CD4-positive, CD25-positive, alpha-beta regulatory T cell (primary cell): ENCODE measurements at regions not wholly inside any gene's neighbourhood (a gene's known extent, or its start where the extent isn't known, plus 50 kb on each side); places are given as distances from the start of the nearest gene placed in this dataset.

Source experiments
- ATAC-seq, 2 donors: fragments of 150-1000 bp; cut with Tn5 transposase; one replicate each; pipeline ENCODE4 v1.10.0; 2021; ENCODE audit warnings: low read depth in 2 of 2, moderate number of reproducible peaks in 2 of 2, moderate library complexity in 1 of 2
- DNase-seq, 3 donors: peaks; one replicate each; pipeline versions ENCODE4 v3.0.0 to v3.0.0-alpha.2; 2012 to 2022; ENCODE audit warnings: mixed read lengths in 1 of 3
- H3K27ac ChIP-seq: one replicate; pipeline ENCODE4 v1.7.0; 2013; ENCODE audit warnings: mild to moderate bottlenecking, low read length; ENCODE audit not compliant: insufficient read depth, poor library complexity, severe bottlenecking
- H3K27me3 ChIP-seq: one replicate; pipeline ENCODE4 v1.7.0; 2013; ENCODE audit warnings: low read length; ENCODE audit not compliant: control insufficient read depth, insufficient read depth
- H3K36me3 ChIP-seq: one replicate; pipeline ENCODE4 v1.7.0; 2013; ENCODE audit warnings: mild to moderate bottlenecking, low read length, moderate library complexity; ENCODE audit not compliant: control insufficient read depth, insufficient read depth
- H3K4me1 ChIP-seq: 2 replicates; pipeline ENCODE4 v1.7.0; 2013; ENCODE audit warnings: mild to moderate bottlenecking, low read length; ENCODE audit not compliant: insufficient read depth, control insufficient read depth, poor library complexity, severe bottlenecking
- H3K4me3 ChIP-seq: one replicate; pipeline ENCODE4 v1.7.0; 2013; ENCODE audit warnings: low read depth, mild to moderate bottlenecking, low read length, moderate library complexity
- H3K9me3 ChIP-seq, 2 experiments: 1 replicate in 1 of 2; 2 replicates in 1 of 2; pipeline ENCODE4 v1.7.0; 2013; ENCODE audit warnings: low read length in 2 of 2, mild to moderate bottlenecking in 1 of 2, moderate library complexity in 1 of 2; ENCODE audit not compliant: control insufficient read depth in 2 of 2
- H3K27ac Mint-ChIP-seq, 3 donors: one replicate each; pipeline ENCODE4 v1.8.0; 2020 to 2022; ENCODE audit warnings: mild to moderate bottlenecking in 3 of 3, mixed read lengths in 3 of 3, moderate library complexity in 2 of 3
- H3K27me3 Mint-ChIP-seq: one replicate; pipeline ENCODE4 v1.8.0; 2022; ENCODE audit warnings: mild to moderate bottlenecking, mixed read lengths
- H3K36me3 Mint-ChIP-seq: one replicate; pipeline ENCODE4 v1.8.0; 2020; ENCODE audit warnings: mixed read lengths
- H3K4me1 Mint-ChIP-seq, 4 donors: one replicate each; pipeline ENCODE4 v1.8.0; 2020 to 2022; ENCODE audit warnings: mixed read lengths in 4 of 4, mild to moderate bottlenecking in 1 of 4
- H3K4me3 Mint-ChIP-seq, 4 donors: one replicate each; pipeline ENCODE4 v1.8.0; 2020 to 2022; ENCODE audit warnings: mild to moderate bottlenecking in 4 of 4, mixed read lengths in 4 of 4, moderate library complexity in 3 of 4
- H3K9me3 Mint-ChIP-seq, 7 donors: one replicate each; pipeline ENCODE4 v1.8.0; 2020 to 2022; ENCODE audit warnings: mixed read lengths in 7 of 7, mild to moderate bottlenecking in 3 of 7, moderate library complexity in 2 of 7

- Histone ChIP-seq H3K27ac (no peak overlapping the region), H3K36me3 (no peaks in the 10 kb centered on the region), H3K4me1 (no peaks in the 10 kb centered on the region), H3K27me3 (peaks cover 3% of the 10 kb centered on the region), H3K9me3 (no peaks in the 10 kb centered on the region), H3K4me3 (no peak overlapping the region)
- peaks cover 7% of the 10 kb centered on the region for H3K27me3 Mint-ChIP-seq
- H3K36me3 Mint-ChIP-seq: no peaks in the 10 kb centered on the region
- DNase-seq (no peak), ATAC-seq (no peak)
- peak overlapping the region in 1 of 4 donors; percentile 53 for H3K4me3 Mint-ChIP-seq
- no peak overlapping the region for H3K27ac Mint-ChIP-seq
- H3K9me3 Mint-ChIP-seq: peaks cover 0 to 6% (median 2%) of the 10 kb centered on the region in 7 donors
- H3K4me1 Mint-ChIP-seq: no peaks in the 10 kb centered on the region
These were observed 387.8 kb downstream of the FLRT2 start for GRCh38 chr14:85917716-85918115.

GRCh38 chr14:85915711-85916110, 385.8 kb downstream of the FLRT2 start:
- ATAC-seq (no peak), DNase-seq (no peak)
- no peak overlapping the region for H3K27ac ChIP-seq
- H3K36me3 ChIP-seq: no peaks in the 10 kb centered on the region
- Mint-ChIP-seq H3K27me3 (peaks cover 7% of the 10 kb centered on the region), H3K4me3 (no peak overlapping the region), H3K4me1 (no peaks in the 10 kb centered on the region), H3K36me3 (no peaks in the 10 kb centered on the region), H3K9me3 (peaks cover 0 to 6% (median 2%) of the 10 kb centered on the region in 7 donors), H3K27ac (no peak overlapping the region)
- H3K9me3 ChIP-seq: no peaks in the 10 kb centered on the region
- no peaks in the 10 kb centered on the region for H3K4me1 ChIP-seq
- H3K27me3 ChIP-seq: peaks cover 3% of the 10 kb centered on the region
- no peak overlapping the region for H3K4me3 ChIP-seq

GRCh38 chr14:85912141-85912540, 382.2 kb downstream of the FLRT2 start:
- Histone ChIP-seq H3K9me3 (no peaks in the 10 kb centered on the region), H3K27ac (no peak overlapping the region), H3K27me3 (peaks cover 3% of the 10 kb centered on the region), H3K4me3 (no peak overlapping the region), H3K4me1 (no peaks in the 10 kb centered on the region), H3K36me3 (no peaks in the 10 kb centered on the region)
- Mint-ChIP-seq H3K36me3 (no peaks in the 10 kb centered on the region), H3K9me3 (peaks cover 0 to 7% (median 1%) of the 10 kb centered on the region in 7 donors), H3K4me3 (no peak overlapping the region), H3K27ac (no peak overlapping the region), H3K27me3 (no peaks in the 10 kb centered on the region), H3K4me1 (peaks cover 0 to 4% (median 0%) of the 10 kb centered on the region in 4 donors)
- DNase-seq: no peak
- ATAC-seq: no peak

DNA sequence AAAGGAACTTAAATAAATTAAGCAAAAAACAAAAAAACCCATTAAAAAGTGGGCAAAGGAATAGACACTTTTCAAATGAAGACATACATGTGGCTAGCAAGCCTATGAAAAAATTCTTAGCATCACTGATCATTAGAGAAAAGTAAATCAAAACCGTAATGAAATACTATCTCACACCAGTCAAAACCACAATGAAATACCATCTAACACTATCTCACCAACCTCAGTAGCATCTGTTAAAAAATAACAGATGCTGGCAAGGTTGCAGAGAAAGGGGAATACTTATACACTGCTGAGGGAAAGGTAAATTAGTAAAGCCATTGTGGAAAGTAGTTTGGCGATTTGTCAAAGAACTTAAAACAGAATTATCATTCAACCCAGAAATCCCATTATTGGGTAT, 381.1 kb downstream of the FLRT2 start:
- H3K9me3 Mint-ChIP-seq: peaks cover 0 to 7% (median 1%) of the 10 kb centered on the region in 7 donors
- H3K27ac Mint-ChIP-seq: no peak overlapping the region
- Histone ChIP-seq H3K9me3 (no peaks in the 10 kb centered on the region), H3K4me3 (no peak overlapping the region), H3K27ac (no peak overlapping the region), H3K36me3 (no peaks in the 10 kb centered on the region), H3K27me3 (no peaks in the 10 kb centered on the region), H3K4me1 (no peaks in the 10 kb centered on the region)
- ATAC-seq: no peak
- no peak for DNase-seq
- H3K27me3 Mint-ChIP-seq: no peaks in the 10 kb centered on the region
- no peak overlapping the region for H3K4me3 Mint-ChIP-seq
- peaks cover 0 to 4% (median 0%) of the 10 kb centered on the region in 4 donors for H3K4me1 Mint-ChIP-seq
- no peaks in the 10 kb centered on the region for H3K36me3 Mint-ChIP-seq

- Histone ChIP-seq H3K9me3 (no peaks in the 10 kb centered on the region), H3K4me1 (no peaks in the 10 kb centered on the region), H3K27ac (no peak overlapping the region), H3K4me3 (no peak overlapping the region), H3K36me3 (no peaks in the 10 kb centered on the region), H3K27me3 (no peaks in the 10 kb centered on the region)
- no peaks in the 10 kb centered on the region for H3K36me3 Mint-ChIP-seq
- H3K27me3 Mint-ChIP-seq: no peaks in the 10 kb centered on the region
- H3K4me3 Mint-ChIP-seq: no peak overlapping the region
- H3K9me3 Mint-ChIP-seq: peaks cover 0 to 5% (median under 1%) of the 10 kb centered on the region in 7 donors
- no peak for DNase-seq
- no peak for ATAC-seq
- peaks cover 0 to 4% (median 0%) of the 10 kb centered on the region in 4 donors for H3K4me1 Mint-ChIP-seq
- H3K27ac Mint-ChIP-seq: no peak overlapping the region
These were observed 379.6 kb downstream of the FLRT2 start for GRCh38 chr14:85909581-85909980.

DNA sequence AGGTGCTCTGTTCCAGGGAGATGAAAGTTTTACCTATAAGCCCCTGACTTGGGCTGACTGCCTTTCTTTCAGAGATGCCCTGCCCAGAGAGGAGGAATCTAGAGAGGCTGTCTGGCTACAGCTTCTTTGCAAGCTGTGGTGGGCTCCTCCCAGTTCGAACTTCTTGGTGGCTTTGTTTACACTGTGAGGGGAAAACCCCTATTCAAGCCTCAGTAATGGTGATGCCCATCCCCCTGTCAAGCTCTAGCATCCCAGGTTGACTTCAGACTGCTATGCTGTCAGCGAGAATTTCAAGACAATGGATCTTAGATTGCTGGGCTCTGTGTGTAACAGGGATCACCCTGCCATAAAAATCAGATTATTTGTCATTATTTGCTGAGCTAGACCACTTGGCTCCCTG, 377.6 kb downstream of the FLRT2 start:
- Histone ChIP-seq H3K9me3 (no peaks in the 10 kb centered on the region), H3K27me3 (no peaks in the 10 kb centered on the region), H3K4me3 (no peak overlapping the region), H3K4me1 (no peaks in the 10 kb centered on the region), H3K27ac (no peak overlapping the region), H3K36me3 (no peaks in the 10 kb centered on the region)
- no peaks in the 10 kb centered on the region for H3K36me3 Mint-ChIP-seq
- no peak overlapping the region for H3K4me3 Mint-ChIP-seq
- H3K4me1 Mint-ChIP-seq: peaks cover 0 to 4% (median 0%) of the 10 kb centered on the region in 4 donors
- ATAC-seq (no peak), DNase-seq (no peak)
- H3K9me3 Mint-ChIP-seq: peaks cover 0 to 6% (median 3%) of the 10 kb centered on the region in 7 donors
- no peaks in the 10 kb centered on the region for H3K27me3 Mint-ChIP-seq
- no peak overlapping the region for H3K27ac Mint-ChIP-seq

DNA sequence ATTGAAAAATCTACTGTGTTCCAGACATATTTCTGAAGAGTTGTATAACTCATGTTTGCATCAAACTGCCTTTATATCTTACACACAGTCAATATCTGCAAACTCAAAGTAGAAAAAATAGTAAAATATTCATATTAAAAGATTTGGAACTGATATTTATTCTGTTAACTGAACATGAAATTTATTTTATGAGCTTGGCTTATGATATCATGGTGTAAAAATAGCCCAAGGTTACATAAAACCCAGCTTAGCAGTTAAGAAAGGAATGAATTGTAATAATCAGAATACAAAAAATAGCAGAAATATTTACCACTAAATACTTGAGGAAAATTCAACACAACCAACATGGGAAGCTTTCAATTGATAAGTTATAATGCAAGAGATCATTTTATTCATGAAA, 367.9 kb downstream of the FLRT2 start:
- Histone ChIP-seq H3K9me3 (no peaks in the 10 kb centered on the region), H3K27me3 (no peaks in the 10 kb centered on the region), H3K27ac (no peak overlapping the region), H3K4me1 (no peaks in the 10 kb centered on the region), H3K36me3 (no peaks in the 10 kb centered on the region), H3K4me3 (no peak overlapping the region)
- no peak overlapping the region for H3K27ac Mint-ChIP-seq
- ATAC-seq (no peak), DNase-seq (no peak)
- H3K36me3 Mint-ChIP-seq: no peaks in the 10 kb centered on the region
- H3K4me1 Mint-ChIP-seq: peaks cover 0 to 4% (median 0%) of the 10 kb centered on the region in 4 donors
- H3K4me3 Mint-ChIP-seq: no peak overlapping the region
- H3K9me3 Mint-ChIP-seq: peaks cover 0 to 5% (median 0%) of the 10 kb centered on the region in 7 donors
- H3K27me3 Mint-ChIP-seq: no peaks in the 10 kb centered on the region

GRCh38 chr14:85895603-85896002, 365.7 kb downstream of the FLRT2 start:
- no peaks in the 10 kb centered on the region for H3K36me3 ChIP-seq
- Mint-ChIP-seq H3K27ac (no peak overlapping the region), H3K27me3 (no peaks in the 10 kb centered on the region), H3K36me3 (no peaks in the 10 kb centered on the region), H3K9me3 (peaks cover 0 to 5% (median 0%) of the 10 kb centered on the region in 7 donors), H3K4me1 (peaks cover 0 to 4% (median 0%) of the 10 kb centered on the region in 4 donors), H3K4me3 (no peak overlapping the region)
- H3K9me3 ChIP-seq: no peaks in the 10 kb centered on the region
- H3K4me1 ChIP-seq: no peaks in the 10 kb centered on the region
- no peaks in the 10 kb centered on the region for H3K27me3 ChIP-seq
- no peak overlapping the region for H3K4me3 ChIP-seq
- no peak for DNase-seq
- H3K27ac ChIP-seq: no peak overlapping the region
- ATAC-seq: no peak
